RWPE1 (cell line): ENCODE measurements at regions not wholly inside any gene's neighbourhood (a gene's known extent, or its start where the extent isn't known, plus 50 kb on each side); places are given as distances from the start of the nearest gene placed in this dataset.

ENCODE experiments used
- CTCF ChIA-PET: fragments of 350-600 bp; sonication (Branson Sonifier 250); formaldehyde crosslinking; extraction: SDS; loops from one replicate; lab custom pipeline; 2021; lab: Yijun Ruan, JAX
- POLR2A ChIA-PET: fragments of 400-600 bp; formaldehyde crosslinking; extraction: SDS; loops from one replicate; lab custom pipeline; 2020; ENCODE audit warnings: antibody characterized with exemption; ENCODE audit not compliant: low non-redundant PET; lab: Yijun Ruan, JAX
- DNase-seq: peaks from one replicate; pipeline ENCODE4 v3.0.0; 2012; ENCODE audit warnings: low spot score
- H3K27ac ChIP-seq: fragments of 450-650 bp; 2 replicates; pipeline ENCODE4 v1.5.1; 2017
- TF ChIP-seq, protein P1 (sequence below): fragments of 450-650 bp; conservative IDR thresholded peaks from 2 replicates; pipeline ENCODE4 v1.5.1; 2017; ENCODE audit warnings: low read depth, mild to moderate bottlenecking

DNA sequence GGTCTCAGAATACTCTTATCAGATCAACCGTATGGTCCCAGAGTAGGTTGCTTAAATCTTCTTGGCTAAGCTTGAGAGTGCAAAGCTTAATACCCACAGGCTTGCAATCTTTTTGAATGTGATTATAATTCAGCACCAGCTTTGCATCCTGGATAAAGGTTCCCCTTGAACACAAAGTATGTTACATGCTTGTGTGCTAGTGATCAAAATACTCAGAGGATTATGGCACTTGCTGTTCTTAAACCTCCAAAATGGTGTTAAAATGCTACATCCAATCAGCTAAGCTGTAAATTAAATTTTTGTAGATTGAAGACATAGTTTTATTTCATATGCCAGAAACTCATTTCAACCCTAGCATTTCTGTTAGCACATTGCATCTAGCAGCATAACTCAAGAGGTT, 812.2 kb upstream of the TENM3 start:
- ChIA-PET CTCF (interaction anchor here (0.6 kb wide), 1 partner anchor 257 kb away, joined by 3 read pairs; no protein-coding TSS in a partner anchor), POLR2A (no interaction called here)
- DNase-seq, result no peak
- TF ChIP-seq, protein P1, sequence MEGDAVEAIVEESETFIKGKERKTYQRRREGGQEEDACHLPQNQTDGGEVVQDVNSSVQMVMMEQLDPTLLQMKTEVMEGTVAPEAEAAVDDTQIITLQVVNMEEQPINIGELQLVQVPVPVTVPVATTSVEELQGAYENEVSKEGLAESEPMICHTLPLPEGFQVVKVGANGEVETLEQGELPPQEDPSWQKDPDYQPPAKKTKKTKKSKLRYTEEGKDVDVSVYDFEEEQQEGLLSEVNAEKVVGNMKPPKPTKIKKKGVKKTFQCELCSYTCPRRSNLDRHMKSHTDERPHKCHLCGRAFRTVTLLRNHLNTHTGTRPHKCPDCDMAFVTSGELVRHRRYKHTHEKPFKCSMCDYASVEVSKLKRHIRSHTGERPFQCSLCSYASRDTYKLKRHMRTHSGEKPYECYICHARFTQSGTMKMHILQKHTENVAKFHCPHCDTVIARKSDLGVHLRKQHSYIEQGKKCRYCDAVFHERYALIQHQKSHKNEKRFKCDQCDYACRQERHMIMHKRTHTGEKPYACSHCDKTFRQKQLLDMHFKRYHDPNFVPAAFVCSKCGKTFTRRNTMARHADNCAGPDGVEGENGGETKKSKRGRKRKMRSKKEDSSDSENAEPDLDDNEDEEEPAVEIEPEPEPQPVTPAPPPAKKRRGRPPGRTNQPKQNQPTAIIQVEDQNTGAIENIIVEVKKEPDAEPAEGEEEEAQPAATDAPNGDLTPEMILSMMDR, result no peak
- H3K27ac ChIP-seq, result no peak overlapping the region

DNA sequence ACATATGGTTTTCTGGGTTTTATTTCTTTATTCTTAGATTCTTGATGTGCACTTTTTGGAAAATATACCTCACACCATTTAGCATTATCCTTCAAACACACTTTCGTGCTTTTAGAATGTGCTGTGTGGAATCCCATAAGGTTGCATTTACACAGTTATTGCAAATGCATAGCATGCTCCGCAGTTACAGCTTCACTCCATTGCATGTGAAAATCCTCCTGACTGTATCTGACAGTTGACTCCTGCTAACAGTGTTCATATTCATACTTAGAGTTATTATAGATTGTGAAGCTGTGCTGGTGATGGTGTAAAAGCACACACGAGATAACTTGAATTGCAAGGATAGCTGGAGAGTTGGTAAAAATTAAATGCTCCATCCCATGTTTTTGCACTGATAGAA, 811.5 kb upstream of the TENM3 start:
- DNase-seq, result no peak
- ChIA-PET CTCF (no interaction called here), POLR2A (no interaction called here)
- no peak overlapping the region for H3K27ac ChIP-seq
- TF ChIP-seq, protein P1, result no peak

DNA sequence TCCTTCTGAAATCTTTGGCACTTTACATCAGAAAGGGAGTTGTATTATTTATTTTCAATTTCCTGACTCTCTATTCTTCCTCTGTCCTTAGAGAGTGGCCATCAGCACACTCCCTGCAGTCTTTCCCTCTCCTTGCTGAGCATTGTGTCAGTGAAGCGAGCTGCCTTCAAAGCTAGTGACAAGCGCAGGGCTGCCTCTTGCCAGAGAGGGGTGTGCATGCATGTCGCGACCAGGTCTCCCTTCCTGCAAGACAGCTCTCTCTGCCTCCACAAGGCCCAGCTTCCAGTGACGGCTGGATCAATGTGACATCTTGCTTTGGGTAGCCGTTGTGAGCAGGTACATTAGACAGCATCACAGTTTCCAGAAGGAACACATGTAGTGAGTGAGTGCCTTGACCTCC, 810.9 kb upstream of the TENM3 start:
- POLR2A ChIA-PET, result no interaction called here
- CTCF ChIA-PET, result no interaction called here
- TF ChIP-seq, protein P1, result no peak
- no peak overlapping the region for H3K27ac ChIP-seq
- DNase-seq, result no peak

DNA sequence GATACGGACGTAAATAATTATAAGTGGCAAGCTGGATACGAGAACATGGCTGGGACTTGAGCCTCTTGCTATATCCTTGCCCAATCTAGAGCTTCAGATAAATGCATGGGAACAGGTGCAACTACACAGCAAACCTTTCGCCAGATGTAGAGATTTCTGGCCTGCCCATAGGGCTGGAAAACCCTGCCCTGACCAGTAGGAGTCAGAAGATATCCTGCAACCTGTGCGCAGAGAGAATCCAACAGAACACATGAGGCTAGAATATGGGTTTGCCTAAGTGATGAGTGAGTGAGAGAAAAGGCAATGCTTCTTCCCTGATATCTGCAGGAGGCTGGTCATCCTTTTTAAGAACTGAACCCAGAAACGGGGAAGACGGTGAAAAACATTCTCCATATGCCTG, 805.3 kb upstream of the TENM3 start:
- TF ChIP-seq, protein P1, result no peak
- DNase-seq, result no peak
- ChIA-PET CTCF (no interaction called here), POLR2A (no interaction called here)
- H3K27ac ChIP-seq, result no peak overlapping the region

DNA sequence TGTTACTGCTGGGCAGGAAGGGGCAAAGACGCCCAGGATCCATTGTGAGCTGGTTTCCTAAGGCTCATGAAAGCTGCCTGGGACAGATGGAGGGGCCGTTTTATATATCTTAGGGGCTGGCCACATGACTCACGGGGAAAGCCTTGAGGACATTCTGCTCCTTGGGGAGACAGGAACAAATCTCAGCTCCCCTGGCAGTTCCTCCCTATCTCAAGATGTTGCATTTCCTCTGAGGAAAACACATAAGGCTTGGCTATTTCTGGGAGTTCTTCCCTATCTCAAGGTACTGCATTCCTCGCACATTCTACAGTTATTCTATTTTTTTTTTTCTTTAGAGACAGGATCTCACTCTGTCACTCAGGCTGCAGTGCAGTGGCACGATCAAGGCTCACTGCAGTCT, 804.6 kb upstream of the TENM3 start:
- DNase-seq, result no peak
- ChIA-PET CTCF (no interaction called here), POLR2A (no interaction called here)
- no peak overlapping the region for H3K27ac ChIP-seq
- TF ChIP-seq, protein P1, result no peak

DNA sequence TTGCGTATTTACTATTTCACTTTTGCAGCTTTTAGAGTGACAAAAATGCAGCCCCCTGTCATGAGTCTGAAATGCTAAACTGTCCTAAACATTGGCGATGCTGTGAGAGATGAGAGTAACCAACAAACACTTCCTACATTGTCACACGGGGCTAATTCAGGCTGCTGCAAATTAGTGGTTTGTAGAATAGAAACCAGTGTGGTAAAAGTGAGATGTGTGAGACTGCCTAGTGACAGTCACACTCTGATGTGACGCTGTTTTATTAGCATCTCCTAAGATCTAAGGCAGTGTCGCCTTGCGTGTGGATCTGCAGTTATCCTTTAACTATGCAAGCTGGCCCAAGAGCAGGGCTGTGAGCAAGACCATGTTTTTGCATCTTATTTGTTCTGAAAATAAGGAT, 800.2 kb upstream of the TENM3 start:
- no peak for DNase-seq
- POLR2A ChIA-PET, result no interaction called here
- no peak overlapping the region for H3K27ac ChIP-seq
- TF ChIP-seq, protein P1, result no peak
- CTCF ChIA-PET, result no interaction called here

DNA sequence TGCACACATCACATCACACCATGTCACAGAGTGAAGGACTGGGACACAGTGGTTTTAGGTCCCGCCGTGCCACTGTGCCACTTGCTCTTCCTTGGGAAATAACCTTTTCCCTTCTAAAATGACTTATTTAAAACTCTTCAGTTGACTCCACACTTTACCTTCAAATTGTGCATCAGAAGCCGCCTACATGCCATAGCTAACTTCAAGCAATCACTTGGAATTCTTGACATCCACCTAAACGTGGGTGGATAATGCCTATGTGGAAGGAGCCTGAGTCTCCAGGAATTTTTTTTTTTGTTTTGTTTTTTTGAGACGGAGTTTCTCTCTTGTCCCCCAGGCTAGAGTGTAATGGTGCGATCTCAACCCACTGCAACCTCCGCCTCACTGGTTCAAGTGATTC, 777.4 kb upstream of the TENM3 start:
- ChIA-PET CTCF (no interaction called here), POLR2A (no interaction called here)

More for the DNA sequence above, 777.4 kb upstream of the TENM3 start:
- TF ChIP-seq, protein P1, result no peak
- H3K27ac ChIP-seq, result no peak overlapping the region
- no peak for DNase-seq
